Fibroblast of pulmonary artery (primary cell): ENCODE measurements at regions not wholly inside any gene's neighbourhood (a gene's known extent, or its start where the extent isn't known, plus 50 kb on each side); places are given as distances from the start of the nearest gene placed in this dataset.

Experiments used
- DNase-seq: peaks from one replicate; pipeline ENCODE4 v3.0.0-alpha.2; 2010; ENCODE audit warnings: low read depth
- H3K4me3 ChIP-seq: replicated peaks from 2 replicates; pipeline ENCODE4 v1.5.1; 2011; ENCODE audit warnings: low read depth, mild to moderate bottlenecking, control low read depth, low read length, moderate library complexity
- TF ChIP-seq, protein P1 (sequence below): IDR thresholded peaks from 2 replicates; pipeline ENCODE4 v1.5.1; 2011; ENCODE audit warnings: mild to moderate bottlenecking, control low read depth, low read length, inconsistent platforms; ENCODE audit errors: missing control alignments

DNA sequence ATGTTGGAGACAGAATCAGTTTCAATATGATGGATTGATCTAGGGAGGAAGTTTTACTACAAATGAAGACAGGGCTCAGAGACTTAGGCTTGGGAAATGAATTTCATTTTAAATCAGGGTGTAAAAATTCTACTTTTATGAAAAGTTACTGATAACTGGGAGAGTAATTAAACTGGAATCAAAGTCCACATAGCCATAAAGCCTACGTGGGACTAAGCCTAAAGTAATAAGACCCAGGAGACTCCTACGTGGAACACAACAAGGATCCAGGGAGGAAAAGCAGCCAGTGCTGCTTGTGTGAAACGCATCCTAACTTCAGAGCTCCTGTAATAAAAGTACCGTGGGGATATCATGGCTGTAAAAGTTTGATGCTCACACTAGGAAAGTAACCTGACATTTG, 152.0 kb upstream of the MYO16 start:
- no peak for DNase-seq
- TF ChIP-seq, protein P1, sequence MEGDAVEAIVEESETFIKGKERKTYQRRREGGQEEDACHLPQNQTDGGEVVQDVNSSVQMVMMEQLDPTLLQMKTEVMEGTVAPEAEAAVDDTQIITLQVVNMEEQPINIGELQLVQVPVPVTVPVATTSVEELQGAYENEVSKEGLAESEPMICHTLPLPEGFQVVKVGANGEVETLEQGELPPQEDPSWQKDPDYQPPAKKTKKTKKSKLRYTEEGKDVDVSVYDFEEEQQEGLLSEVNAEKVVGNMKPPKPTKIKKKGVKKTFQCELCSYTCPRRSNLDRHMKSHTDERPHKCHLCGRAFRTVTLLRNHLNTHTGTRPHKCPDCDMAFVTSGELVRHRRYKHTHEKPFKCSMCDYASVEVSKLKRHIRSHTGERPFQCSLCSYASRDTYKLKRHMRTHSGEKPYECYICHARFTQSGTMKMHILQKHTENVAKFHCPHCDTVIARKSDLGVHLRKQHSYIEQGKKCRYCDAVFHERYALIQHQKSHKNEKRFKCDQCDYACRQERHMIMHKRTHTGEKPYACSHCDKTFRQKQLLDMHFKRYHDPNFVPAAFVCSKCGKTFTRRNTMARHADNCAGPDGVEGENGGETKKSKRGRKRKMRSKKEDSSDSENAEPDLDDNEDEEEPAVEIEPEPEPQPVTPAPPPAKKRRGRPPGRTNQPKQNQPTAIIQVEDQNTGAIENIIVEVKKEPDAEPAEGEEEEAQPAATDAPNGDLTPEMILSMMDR: no peak
- no peak overlapping the region for H3K4me3 ChIP-seq

DNA sequence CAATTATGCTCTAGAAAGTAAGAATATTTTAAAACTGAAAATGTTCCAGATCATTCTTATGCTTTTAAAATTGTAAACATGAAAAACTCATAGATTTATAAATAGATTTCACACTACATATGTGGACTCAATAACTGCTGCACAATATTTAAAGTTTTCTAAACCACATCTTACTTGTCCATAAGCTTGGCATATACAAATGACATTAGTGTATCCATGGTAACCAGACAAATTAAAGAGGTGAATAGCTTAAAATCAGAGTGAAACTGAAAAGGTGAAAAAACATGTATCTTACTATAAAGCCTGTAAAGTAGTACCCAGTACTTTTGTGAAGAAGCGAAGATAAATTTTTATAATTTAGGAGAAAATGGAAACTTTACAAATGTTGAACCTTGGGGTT, 151.2 kb upstream of the MYO16 start:
- TF ChIP-seq, protein P1: no peak
- no peak overlapping the region for H3K4me3 ChIP-seq
- no peak for DNase-seq

DNA sequence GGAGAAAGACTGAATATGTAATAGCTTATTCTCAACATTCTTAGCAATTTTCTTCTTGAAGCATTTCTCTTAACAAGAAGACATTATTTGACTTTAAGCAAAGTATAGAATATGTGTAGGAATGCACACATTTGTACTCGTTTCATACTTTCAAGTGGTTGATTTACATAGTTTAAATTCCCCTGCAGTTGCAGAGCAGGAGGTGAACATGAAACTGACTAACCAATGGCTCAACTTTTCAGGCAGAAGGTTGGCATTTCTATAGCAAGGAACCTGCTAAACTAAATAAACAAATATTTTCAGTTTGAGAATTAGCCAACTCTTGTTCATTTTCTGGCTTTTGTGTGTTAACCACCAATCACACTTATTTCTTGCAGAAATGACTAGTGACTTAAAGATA, 145.4 kb upstream of the MYO16 start:
- TF ChIP-seq, protein P1: no peak
- no peak overlapping the region for H3K4me3 ChIP-seq
- DNase-seq: no peak

DNA sequence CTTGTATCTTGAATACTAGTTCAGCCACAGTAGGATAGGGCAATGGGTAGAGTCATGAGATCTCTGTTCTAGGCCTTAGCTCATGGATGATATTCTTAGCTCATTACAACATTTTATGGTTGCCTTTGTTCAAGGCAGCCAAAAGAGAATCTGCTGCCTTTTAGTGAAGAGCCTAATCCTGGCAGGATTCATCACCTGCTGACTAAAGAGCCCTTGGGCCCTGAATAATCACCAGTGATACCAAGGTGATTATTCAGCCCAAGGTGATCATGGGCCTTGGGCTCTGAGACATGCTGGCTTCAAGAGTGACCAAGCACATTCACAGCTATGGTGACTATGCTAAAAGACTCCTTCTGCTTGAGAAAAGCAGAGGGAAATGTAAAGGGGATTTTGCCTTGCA, 143.3 kb upstream of the MYO16 start:
- no peak overlapping the region for H3K4me3 ChIP-seq
- TF ChIP-seq, protein P1: no peak
- no peak for DNase-seq

DNA sequence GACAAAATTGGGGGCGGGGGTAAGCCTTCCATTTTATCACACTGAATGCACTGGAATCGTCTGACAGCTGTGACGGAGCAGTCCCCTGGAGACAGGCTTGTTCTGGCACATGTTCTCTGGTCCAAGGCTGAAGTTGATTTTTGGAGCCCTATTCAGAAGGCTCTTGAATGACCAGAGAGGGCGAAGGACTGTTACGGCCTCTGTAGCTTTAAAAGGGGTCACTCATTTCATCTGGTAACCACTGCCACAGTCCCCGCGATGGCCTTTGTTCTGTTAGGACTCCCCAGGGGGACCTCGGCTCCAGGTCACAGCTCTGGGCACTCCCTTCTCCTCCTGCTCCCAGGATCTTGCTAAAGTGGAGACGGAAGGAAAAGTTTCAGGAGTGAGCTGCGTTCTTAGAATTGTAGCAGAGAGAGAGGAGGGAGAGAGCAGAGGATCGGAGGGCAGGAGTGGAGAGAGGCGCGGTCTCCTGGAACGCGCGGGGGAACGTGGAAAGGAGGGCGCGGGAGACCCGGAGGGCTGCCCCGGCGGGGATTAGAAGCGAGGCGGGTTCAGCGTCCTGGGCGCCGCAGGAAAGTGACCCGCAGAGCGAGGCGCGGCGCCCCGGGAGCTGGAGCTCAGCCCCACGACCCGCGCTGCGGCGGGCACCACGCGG, 134.3 kb upstream of the MYO16 start:
- H3K4me3 ChIP-seq: no peak overlapping the region
- DNase-seq: no peak
- TF ChIP-seq, protein P1: no peak

DNA sequence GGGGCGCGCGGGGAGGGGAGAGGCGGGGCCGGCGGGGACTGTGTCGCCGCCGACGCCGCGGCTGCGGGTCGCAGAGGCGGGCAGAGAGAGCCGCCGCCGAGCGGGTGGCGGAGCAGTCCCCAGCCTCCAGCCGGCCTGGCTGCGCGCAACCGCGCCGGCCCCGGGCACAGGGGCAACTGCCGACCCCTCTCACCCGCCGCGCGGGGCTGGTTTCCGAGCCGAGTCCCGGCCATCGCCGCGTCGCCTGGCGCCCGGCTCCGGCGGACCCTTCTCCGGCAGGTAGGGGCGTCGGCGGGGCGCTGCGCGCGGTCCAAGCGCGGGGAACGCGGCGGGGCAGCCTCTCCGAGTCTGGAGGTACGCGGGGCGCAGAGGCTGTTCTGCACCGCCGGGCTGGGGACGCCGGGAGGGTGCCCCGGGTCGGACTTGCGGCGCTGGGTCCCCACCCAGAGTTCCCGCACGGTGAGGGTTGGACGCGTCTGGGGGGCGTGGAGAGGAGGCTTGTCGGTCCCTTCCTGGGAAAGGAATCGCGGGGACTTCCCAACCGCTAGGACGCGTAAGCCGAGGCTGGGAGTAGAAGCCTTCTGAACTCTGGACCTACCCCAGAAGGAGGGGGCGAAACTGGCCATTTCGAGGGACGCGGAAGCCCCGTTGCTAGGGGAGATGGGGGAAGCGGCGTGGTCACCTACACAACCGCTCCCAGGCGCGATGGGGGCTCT, 133.6 kb upstream of the MYO16 start:
- no peak overlapping the region for H3K4me3 ChIP-seq
- TF ChIP-seq, protein P1: no peak
- DNase-seq: no peak
